K562 (cell line): ENCODE measurements at regions not wholly inside any gene's neighbourhood (a gene's known extent, or its start where the extent isn't known, plus 50 kb on each side); places are given as distances from the start of the nearest gene placed in this dataset.

ENCODE experiments used
- ATAC-seq: fragments of 200-7000 bp; cut with Tn5 transposase; 3 replicates; pipeline ENCODE4 v1.9.1; 2020; ENCODE audit warnings: moderate library complexity
- BruUV-seq: library from RNA; stranded (reverse); fragments of 400-500 nt; replicated peaks from 2 replicates; lab custom pipeline; 2021; lab: Mats Ljungman, UMichigan
- CTCF ChIA-PET: fragments of 300-600 bp; formaldehyde crosslinking; extraction: SDS; loops from one replicate; lab custom pipeline; 2021; ENCODE audit warnings: low intra/inter-chr PET ratio; lab: Yijun Ruan, JAX
- POLR2A ChIA-PET: fragments of 300-600, 350-650 bp; sonication (Branson Sonifier 250); formaldehyde crosslinking; extraction: SDS; loops from one replicate; lab custom pipeline; 2021; ENCODE audit warnings: antibody characterized with exemption, inconsistent platforms; lab: Yijun Ruan, JAX
- DNase-seq, 4 experiments: peaks; one replicate each; pipeline versions ENCODE4 v3.0.0 to v3.0.0-alpha.2; 2011 to 2018; ENCODE audit warnings: low spot score in 3 of 4, mixed read lengths in 3 of 4; ENCODE audit errors: extremely low read depth in 1 of 4
- FAIRE-seq: peaks from 2 replicates; lab custom pipeline; 2011; peaks lifted over from hg19 to GRCh38; lab: Jason Lieb, UNC
- H2AFZ ChIP-seq: 2 replicates; pipeline ENCODE4 v1.6.0; 2011; ENCODE audit warnings: low read depth, low read length, control low read depth, inconsistent platforms
- H3K27ac ChIP-seq: fragments of 200-600 bp; 3 replicates; pipeline ENCODE4 v1.8.0; 2011; ENCODE audit warnings: low read depth, mild to moderate bottlenecking, control low read depth, inconsistent platforms, low read length, moderate library complexity, mixed read lengths; ENCODE audit errors: extremely low read depth
- H3K27me3 ChIP-seq, 2 experiments: fragments of 300-600 bp in 1 of 2; 2 replicates in 1 of 2; 3 replicates in 1 of 2; pipeline versions ENCODE4 v1.6.0 to v1.8.0; 2011; ENCODE audit warnings: inconsistent platforms in 2 of 2, low read length in 2 of 2, mild to moderate bottlenecking in 1 of 2, mixed read lengths in 1 of 2, moderate library complexity in 1 of 2; ENCODE audit not compliant: control insufficient read depth in 2 of 2, insufficient read depth in 2 of 2
- H3K36me3 ChIP-seq: fragments of 300-600 bp; 3 replicates; pipeline ENCODE4 v1.8.0; 2011; ENCODE audit warnings: mild to moderate bottlenecking, low read length, inconsistent platforms; ENCODE audit not compliant: control insufficient read depth, insufficient read depth
- H3K4me1 ChIP-seq, 2 experiments: fragments of 200-600 bp in 1 of 2; replicated peaks in 1 of 2; 2 replicates in 1 of 2; 3 replicates in 1 of 2; pipeline versions ENCODE4 v1.5.1 to v1.8.0; 2011; ENCODE audit warnings: inconsistent platforms in 2 of 2, low read length in 2 of 2, mild to moderate bottlenecking in 1 of 2, mixed read lengths in 1 of 2, moderate library complexity in 1 of 2; ENCODE audit not compliant: control insufficient read depth in 2 of 2, insufficient read depth in 2 of 2
- H3K4me2 ChIP-seq: 2 replicates; pipeline ENCODE4 v1.6.1; 2011; ENCODE audit warnings: low read length, control low read depth, inconsistent platforms, mixed read lengths; ENCODE audit not compliant: insufficient read depth
- H3K4me3 ChIP-seq: fragments of 200-600 bp; sonication (generic), shearing (Covaris generic); 2 replicates; pipeline ENCODE4 v1.5.1; 2016; ENCODE audit warnings: control low read depth, inconsistent platforms
- H3K79me2 ChIP-seq: fragments of 200-600 bp; 3 replicates; pipeline ENCODE4 v1.8.0; 2011; ENCODE audit warnings: low read length, inconsistent platforms; ENCODE audit not compliant: control insufficient read depth, insufficient read depth
- H3K9ac ChIP-seq, 2 experiments: 2 replicates each; pipeline versions ENCODE4 v1.6.0 to v1.6.1; 2011; ENCODE audit warnings: low read depth in 2 of 2, low read length in 2 of 2, control low read depth in 1 of 2, inconsistent platforms in 1 of 2, mild to moderate bottlenecking in 1 of 2, mixed read lengths in 1 of 2; ENCODE audit not compliant: insufficient read depth in 1 of 2
- H3K9me1 ChIP-seq: one replicate; pipeline ENCODE4 v1.6.0; 2011; ENCODE audit warnings: inconsistent platforms, mild to moderate bottlenecking, low read length, moderate library complexity; ENCODE audit not compliant: control insufficient read depth, insufficient read depth
- H3K9me3 ChIP-seq: replicated peaks from 2 replicates; pipeline ENCODE4 v1.5.1; 2011; ENCODE audit warnings: low read depth, low read length, inconsistent platforms; ENCODE audit not compliant: control insufficient read depth, insufficient read depth
- H4K20me1 ChIP-seq: replicated peaks from 2 replicates; pipeline ENCODE4 v1.6.1; 2011; ENCODE audit warnings: low read length, inconsistent platforms, mixed read lengths; ENCODE audit not compliant: control insufficient read depth, insufficient read depth
- CTCFL ChIP-seq: IDR thresholded peaks from 2 replicates; pipeline ENCODE4 v1.6.1; 2011; ENCODE audit warnings: borderline replicate concordance, low read depth, mild to moderate bottlenecking, moderate library complexity, low read length; ENCODE audit not compliant: insufficient read depth, poor library complexity, severe bottlenecking
- E2F1 ChIP-seq: sonication (generic); formaldehyde crosslinking; IDR thresholded peaks from 2 replicates; pipeline ENCODE4 v1.8.1; 2023; ENCODE audit warnings: mild to moderate bottlenecking, missing genetic modification reagents, moderate library complexity
- FOXJ2 ChIP-seq: fragments of 200-800 bp; sonication (Bioruptor generic); IDR thresholded peaks from 2 replicates; pipeline ENCODE4 v1.6.1; 2016; ENCODE audit warnings: missing genetic modification characterization, missing compliant biosample characterization
- IRF1 ChIP-seq: sonication (generic); formaldehyde crosslinking; IDR thresholded peaks from 2 replicates; pipeline ENCODE4 v1.8.0; 2022; ENCODE audit warnings: missing genetic modification reagents, mild to moderate bottlenecking, borderline replicate concordance
- MEF2D ChIP-seq: conservative IDR thresholded peaks from 2 replicates; pipeline ENCODE4 v1.6.1; 2016; ENCODE audit warnings: low read depth, missing genetic modification characterization, missing compliant biosample characterization
- RBM15 ChIP-seq: fragments of 200-400 bp; formaldehyde crosslinking; IDR thresholded peaks from 2 replicates; pipeline ENCODE4 v1.6.1; 2018; ENCODE audit warnings: mild to moderate bottlenecking, low read length, moderate library complexity; ENCODE audit not compliant: insufficient read depth
- ZBTB40 ChIP-seq, 2 experiments: fragments of 450-650 bp in 1 of 2; sonication (generic) in 1 of 2; formaldehyde crosslinking in 1 of 2; IDR thresholded peaks; 2 replicates each; pipeline versions ENCODE4 v1.7.1 to v1.9.0; 2016 to 2022; ENCODE audit warnings: inconsistent platforms in 1 of 2, mild to moderate bottlenecking in 1 of 2, missing genetic modification reagents in 1 of 2
- ZC3H11A ChIP-seq: IDR thresholded peaks from 2 replicates; pipeline ENCODE4 v1.6.1; 2012; ENCODE audit warnings: low read depth, low read length, improper control_type of control experiment
- WGBS: fragments of 100-300 bp; shearing (Covaris generic); methylation state at CpG from one replicate; pipeline ENCODE4 v1.1.6; 2016; ENCODE audit warnings: low coverage, mixed read lengths; ENCODE audit not compliant: insufficient coverage; ENCODE audit errors: missing lambda C conversion rate; 5-methylcytosine and 5-hydroxymethylcytosine counted together
- in situ Hi-C: fragments of 300-500 bp; cut with MboI; formaldehyde crosslinking; loops from 4 replicates; pipeline ENCODE4 v1.15.0; 2018; ENCODE audit warnings: inconsistent platforms, mixed read lengths
- intact Hi-C: fragments of 100-400 bp; cut with micrococcal nuclease; formaldehyde crosslinking; loops from 2 replicates; pipeline ENCODE4 v1.14.2; 2022

GRCh38 chr10:33826186-33826585 is 491.7 kb upstream of the NRP1 start:
- no peaks in the 10 kb centered on the region for H3K36me3 ChIP-seq
- H3K4me2 ChIP-seq, result no peak overlapping the region
- no peak for FAIRE-seq
- no peak overlapping the region for H3K9ac ChIP-seq
- DNase-seq, result no peak
- H2AFZ ChIP-seq, result no peak overlapping the region
- CTCF ChIA-PET, result no interaction called here
- H3K79me2 ChIP-seq, result no peaks in the 10 kb centered on the region
- H3K4me3 ChIP-seq, result no peak overlapping the region
- H3K9me3 ChIP-seq, result no peaks in the 10 kb centered on the region
- no peak overlapping the region for H3K27ac ChIP-seq
- no TSS peak for BruUV-seq
- H4K20me1 ChIP-seq, result no peaks in the 10 kb centered on the region
- WGBS, result 0% methylated on average over 1 of the region's 1 CpG
- intact Hi-C loops, result no loop called here
- POLR2A ChIA-PET, result no interaction called here
- H3K4me1 ChIP-seq, result no peaks in the 10 kb centered on the region
- ATAC-seq, result no peak
- TF ChIP-seq CTCFL (no peak), ZBTB40 (IDR thresholded peaks at IDR 0.05) (no peak), ZBTB40 (CRISPR knock-in tag; IDR thresholded peaks at IDR 0.05) (no peak), IRF1 (CRISPR knock-in tag) (no peak), MEF2D (tag) (no peak), ZC3H11A (no peak), FOXJ2 (tag) (no peak), E2F1 (no peak), RBM15 (no peak)
- no peaks in the 10 kb centered on the region; a peak in 1 of 5 replicates for H3K27me3 ChIP-seq
- no peaks in the 10 kb centered on the region for H3K9me1 ChIP-seq
- in situ Hi-C loops, result loop anchor here (25.0 kb wide), 1 partner anchor 811 kb away; no protein-coding TSS in a partner anchor
